SKM-1 (cell line): ENCODE measurements at regions not wholly inside any gene's neighbourhood (a gene's known extent, or its start where the extent isn't known, plus 50 kb on each side); places are given as distances from the start of the nearest gene placed in this dataset.
"Not testable (repeated sequence)": the region's sequence is repeated elsewhere in the genome, so short reads cannot be mapped to it uniquely, and the experiment has no call there.

ENCODE experiments used
- DNase-seq: peaks from one replicate; lab custom pipeline; 2025; ENCODE audit not compliant: unreplicated experiment; lab: John Stamatoyannopoulos, UW

DNA sequence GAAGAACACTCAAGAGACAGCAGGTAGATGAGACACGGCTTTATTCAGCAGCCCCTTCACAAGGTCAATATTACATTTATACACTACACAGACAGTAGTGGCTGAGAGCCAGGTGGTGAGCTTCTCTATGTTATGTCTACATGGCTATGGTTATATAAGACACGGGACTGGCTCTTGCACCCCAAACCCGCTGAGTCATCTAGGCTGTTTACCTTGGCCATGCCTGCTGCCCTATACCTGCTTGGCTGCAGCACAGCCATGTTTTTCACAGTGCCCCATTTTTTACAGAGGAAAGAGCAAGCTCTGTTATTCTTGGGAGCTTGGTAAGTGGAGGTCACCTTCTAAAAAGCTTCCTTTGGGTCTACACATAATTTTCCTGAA is 231.6 kb downstream of the IGSF11 start:
- no peak for DNase-seq

DNA sequence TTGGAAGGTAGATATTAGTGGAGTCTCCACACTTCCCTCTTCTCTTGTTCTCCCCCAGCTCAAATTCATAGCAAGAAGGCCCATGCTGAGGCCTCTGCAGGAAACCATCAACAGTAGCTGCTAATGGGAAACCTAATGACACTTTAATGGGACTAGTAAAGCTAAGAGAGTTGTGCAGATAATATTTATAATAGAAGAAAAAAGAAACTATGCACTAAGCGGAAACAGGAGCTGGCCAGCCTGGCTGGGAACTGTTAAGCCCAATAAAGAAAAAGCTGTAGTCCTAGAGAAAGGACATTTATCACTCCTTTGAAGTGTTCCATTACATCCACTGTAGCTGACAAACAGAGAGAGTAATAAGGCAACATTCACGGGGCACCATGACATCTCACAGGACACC is 229.6 kb downstream of the IGSF11 start:
- DNase-seq, result no peak

DNA sequence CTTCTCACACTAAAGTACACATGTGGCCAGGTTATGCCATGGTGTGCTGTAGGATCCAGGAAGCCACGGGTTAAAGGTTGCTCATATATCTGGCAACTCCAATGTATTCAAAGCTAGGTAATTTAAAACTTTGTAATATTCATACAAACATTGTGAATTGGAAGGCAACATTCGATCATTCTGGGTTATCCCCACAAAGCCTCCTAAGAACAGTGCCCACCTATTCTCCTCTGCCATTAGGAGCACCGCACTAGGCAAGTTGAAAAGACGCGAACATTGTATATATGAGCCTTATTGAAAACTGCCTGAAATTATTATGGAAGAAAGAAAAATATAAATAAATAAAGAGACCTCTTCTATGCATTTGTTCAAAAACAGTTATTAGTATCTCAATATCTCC is 228.2 kb downstream of the IGSF11 start:
- no peak for DNase-seq

DNA sequence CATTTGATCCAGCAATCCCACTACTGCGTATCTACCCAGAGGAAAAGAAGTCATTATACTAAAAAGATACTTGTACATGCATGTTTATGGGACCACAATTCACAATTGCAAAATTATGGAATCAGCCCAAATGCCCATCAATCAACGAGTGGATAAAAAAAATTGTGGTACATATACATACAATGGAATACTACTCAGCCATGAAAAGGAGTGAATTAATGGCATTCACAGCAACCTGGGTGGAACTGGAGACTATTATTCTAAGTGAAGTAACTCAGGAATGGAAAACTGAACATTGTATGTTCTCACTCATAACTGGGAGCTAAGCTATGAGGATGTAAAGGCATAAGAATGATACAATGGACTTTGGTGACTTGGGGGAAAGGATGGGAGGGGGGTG is 227.3 kb downstream of the IGSF11 start:
- not testable (repeated sequence) for DNase-seq

DNA sequence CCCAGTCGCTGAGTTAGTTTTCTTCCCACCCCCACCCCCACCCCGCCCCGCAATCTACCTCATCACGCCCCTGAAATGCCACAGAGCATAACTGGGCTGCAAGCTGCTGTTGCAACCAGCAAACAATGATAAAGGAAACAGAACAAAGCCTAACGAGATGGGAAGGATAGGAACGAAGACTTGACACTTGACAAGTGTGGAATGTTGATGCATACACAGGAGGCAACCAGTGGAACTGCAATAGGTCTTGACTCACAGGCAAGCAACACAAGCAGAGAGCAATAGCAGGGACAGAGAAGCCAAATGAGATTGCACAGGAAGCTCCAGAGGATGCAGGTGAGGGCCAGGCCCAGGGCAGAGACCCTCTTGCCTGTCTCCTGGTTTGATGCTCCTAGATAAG is 225.9 kb downstream of the IGSF11 start:
- no peak for DNase-seq

DNA sequence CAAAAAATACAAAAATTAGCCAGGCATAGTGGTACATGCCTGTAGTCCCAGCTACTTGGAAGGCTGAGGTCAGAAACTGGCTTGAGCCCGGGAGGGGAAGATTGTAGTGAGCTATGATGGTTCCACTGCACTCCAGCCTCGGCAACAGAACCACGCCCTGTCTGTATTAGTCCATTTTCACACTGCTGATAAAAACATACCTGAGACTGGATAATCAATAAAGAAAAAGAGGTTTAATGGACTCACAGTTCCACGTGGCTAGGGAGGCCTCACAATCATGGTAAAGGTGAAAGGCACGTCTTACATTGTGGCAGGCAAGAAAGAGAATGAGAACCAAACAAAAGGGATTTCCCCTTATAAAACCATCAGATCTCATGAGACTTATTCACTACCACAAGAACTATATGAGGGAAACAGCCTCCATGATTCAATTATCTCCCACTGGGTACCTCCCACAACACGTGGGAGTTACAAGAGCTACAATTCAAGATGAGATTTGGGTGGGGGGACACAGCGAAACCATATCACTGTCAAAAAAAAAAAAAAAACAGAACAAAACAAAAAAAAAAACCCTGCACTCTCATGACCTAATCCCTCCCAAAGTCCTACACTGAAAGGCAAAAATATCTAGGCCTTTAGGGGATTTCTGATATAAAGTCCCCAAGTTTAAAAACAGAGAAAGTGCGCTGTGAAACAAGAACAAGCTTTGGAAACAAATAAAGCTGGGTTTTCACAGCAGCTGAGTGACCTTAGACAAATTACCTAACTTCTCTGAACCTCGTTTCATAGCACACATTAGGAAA is 224.7 kb downstream of the IGSF11 start:
- no peak for DNase-seq

DNA sequence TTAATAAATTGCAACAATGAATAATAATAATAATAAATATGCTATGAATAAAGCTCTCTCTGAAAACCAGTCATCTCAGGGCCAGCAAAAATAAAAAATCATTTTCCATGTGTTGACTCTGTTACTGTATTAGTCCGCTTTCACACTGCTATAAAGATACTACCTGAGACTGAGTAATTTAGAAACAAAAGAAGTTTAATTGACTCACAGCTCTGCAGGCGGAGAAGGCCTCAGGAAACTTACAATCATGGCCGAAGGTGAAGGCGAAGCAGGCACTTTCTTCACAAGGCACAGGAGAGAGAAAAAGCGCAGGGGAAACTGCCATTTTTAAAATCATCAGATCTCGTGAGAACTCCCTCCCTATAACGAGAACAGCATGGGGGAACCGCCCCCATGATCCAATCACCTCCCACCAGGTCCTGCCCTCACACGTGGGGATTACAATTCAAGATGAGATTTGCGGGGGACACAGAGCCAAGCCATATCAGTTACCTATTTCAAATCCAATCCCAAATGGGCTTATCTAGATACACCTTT is 224.1 kb downstream of the IGSF11 start:
- DNase-seq, result no peak

DNA sequence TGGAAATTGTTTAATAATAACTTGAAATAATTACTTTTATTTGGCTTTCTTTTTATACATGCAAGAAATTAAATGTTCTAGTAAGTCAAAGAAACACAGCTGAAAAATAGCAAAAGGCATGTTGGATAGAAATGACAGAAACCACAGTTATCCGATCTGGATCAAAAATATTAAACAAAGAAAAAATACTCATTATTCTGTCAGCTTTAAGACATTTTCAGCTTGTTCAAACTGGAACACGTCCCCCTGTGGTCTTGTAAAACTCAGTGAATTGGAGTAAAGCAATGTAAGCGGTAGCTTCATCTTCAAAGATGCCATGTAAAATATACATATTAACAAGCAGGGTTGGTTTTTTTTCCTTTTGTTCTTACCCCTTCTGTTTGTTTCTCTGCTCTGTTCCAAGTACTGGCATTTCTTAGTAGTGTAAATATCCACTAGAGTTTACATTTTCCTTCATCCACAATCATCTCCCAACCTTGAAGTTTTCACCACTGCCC is 223.4 kb downstream of the IGSF11 start:
- DNase-seq, result no peak

DNA sequence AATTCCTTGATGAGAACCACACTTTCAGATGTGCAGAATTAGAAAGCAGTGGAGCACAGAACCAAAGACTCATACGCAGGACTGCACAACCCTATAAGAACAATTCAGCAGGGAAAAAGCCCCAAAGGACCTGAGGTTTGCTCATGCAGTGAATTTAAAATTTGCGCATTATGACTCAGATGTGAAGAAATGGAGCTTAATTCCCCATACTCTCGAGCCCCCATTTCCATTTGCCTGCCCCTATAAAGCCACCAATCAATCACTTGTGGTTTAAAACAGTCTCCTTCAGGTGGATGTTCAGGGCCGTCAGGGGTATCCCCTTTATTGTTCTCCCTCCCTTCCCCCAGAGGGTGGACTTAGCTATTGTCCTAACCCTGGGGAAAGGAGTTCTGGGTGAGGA is 221.2 kb downstream of the IGSF11 start:
- no peak for DNase-seq

DNA sequence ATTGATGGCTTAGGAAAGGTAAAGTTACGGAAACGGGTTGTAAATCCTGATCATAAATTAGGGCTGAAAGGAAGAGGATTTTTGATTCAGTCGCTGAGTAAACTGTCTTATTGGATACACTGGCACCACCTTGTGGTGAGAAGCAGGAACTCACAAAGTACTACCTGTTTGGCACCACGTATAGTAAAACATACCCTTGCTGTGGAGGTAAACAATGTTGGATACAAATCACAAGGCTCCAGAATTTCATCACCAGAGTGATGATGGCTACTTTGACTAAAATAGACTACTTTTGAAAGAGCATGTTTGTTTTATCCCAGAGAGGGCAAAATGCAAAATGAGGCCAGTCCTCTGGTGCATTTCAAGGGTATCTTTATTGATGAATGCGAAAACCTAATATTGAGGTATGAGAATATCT is 216.9 kb downstream of the IGSF11 start:
- peak; percentile 51 for DNase-seq

DNA sequence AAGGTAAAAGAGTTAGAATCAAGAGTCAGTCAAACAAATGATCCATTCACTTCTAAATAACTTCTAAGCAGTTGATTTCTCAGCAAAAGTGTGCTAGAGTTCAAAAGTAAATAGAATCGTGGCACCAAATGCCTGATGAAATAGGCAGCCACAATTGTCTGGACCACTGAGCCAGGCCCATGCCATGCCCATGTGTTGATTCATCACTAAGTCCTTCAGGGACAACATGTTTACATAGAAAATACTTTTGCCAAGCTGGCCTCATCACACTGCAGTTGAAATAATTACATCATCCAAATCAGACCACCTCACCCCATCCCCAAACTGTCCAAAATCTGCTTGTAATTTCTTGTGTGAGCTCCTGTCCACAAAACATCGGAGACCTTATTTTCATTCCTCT is 216.3 kb downstream of the IGSF11 start:
- no peak for DNase-seq

DNA sequence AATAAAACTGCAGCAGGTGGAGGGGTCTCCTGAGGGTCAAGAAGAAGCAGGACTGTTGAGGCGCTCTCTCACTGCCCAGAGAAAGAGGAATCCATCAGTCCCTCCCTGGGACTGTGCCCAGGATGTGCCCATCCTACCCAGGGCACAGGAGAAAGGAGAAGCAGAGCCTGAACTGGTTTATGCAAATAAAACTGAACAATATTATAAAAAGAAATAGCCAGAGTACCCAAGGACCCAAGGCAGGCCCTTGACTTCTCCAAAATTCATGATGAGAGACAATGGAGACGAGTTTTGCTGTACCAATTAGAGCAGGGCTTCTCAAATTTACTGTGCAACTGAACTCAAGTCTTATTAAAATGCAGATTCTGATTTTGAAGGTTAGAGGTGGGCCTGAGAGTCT is 211.0 kb downstream of the IGSF11 start:
- DNase-seq, result no peak

DNA sequence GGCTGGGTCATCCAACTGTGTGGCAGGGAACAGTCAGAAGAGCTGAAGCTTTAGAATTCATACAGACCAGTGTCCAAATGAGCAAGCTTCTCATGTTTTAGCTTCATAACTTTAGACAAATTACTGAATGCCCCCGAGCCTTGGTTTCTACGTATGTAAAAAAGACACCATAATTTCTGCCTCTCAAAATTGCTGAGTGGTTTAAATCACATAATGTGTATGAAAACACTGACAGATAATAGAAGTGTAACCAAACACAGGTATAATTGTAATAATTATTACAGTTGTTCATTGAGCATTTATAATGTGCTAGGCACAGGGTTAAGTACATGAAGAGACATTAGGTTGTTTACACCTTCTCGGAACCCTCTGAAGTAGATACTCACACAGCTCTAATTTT is 207.2 kb downstream of the IGSF11 start:
- no peak for DNase-seq

DNA sequence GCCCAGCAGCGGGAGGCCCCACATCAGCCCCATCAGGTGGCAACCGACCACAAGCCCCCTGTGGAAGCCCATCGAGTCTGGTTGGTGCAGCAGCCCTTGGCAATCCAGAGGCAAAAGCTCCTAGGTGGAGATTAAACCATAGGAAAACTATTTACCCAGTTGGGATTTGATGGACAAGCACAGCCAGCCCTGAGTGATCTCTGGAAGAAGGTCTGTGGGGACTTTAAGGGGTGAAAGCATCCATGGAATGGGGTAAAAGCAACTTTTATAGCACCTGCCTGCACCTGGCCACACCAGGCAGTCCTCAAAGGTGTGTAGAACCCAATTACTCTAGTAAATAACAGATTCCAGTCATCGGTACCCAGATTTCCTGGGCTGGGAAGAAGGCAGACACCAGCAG is 206.3 kb downstream of the IGSF11 start:
- DNase-seq, result no peak

DNA sequence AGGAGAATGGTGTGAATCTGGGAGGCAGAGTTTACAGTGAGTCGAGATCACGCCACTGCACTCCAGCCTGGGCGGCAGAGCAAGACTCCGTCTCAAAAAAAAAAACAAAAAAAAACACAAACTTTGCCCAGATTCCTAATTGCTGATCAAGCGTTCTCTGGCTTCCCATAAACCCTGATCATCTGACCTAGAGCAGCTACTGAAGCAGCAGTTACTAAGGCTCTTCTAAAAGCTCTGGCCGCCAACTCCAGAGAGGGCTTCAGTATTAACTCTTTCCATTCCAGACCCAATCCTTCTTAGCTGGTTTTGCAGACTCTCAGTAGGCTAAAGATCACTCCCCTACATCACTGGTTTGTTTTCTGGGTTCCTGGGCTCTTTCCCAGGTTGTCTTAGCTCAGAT is 201.6 kb downstream of the IGSF11 start:
- DNase-seq, result no peak

DNA sequence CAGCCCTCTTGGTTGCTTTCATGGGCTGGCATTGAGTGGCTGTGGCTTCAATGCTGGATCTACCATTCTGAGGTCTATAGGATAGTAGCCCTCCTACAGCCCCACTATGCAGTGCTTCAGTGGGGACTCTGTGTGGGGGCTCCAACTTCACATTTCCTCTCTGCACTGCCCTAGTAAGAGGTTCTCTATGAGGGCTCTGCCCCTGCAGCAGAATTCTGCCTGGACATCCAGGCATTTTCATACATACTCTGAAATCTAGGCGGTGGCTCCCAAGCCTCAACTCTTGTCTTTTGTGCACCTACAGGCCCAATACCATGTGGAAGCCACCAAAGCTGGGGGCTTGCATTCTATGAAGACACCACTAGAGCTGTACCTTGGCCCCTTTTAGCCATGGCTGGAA is 195.8 kb downstream of the IGSF11 start:
- DNase-seq, result no peak

DNA sequence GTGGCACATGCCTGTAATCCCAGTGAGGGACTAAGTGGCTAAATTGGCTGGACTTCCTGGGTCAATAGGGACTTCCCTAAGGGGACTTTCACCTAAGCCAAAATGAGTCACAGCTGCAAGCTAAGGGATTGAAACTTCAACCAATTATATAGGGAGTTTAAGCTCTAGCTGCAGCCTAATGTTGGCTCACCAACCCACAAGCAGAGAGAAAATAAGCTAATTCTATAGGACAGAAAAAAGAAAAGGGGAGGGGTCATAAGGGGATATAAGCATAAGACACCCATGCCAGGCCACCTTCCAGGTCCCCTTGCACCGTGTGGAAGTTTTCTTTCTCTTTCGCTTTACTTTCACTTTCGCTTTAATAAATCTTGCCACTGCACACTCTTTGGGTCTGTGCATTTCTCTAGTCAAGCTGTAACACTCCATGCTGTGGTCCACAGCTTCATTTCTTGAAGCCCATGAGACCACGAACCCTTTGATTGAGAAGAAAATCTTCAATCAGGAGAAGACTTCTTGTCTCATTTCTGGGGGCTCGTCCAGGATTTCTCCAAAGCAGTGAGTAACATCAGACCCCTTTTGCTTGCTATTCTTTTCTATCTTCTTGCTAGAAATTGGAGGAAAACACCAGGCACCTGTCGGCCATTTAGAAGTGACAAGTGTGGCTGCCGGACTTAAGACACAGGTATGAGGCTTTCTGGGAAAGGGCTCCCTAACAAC is 192.3 kb downstream of the IGSF11 start:
- no peak for DNase-seq

DNA sequence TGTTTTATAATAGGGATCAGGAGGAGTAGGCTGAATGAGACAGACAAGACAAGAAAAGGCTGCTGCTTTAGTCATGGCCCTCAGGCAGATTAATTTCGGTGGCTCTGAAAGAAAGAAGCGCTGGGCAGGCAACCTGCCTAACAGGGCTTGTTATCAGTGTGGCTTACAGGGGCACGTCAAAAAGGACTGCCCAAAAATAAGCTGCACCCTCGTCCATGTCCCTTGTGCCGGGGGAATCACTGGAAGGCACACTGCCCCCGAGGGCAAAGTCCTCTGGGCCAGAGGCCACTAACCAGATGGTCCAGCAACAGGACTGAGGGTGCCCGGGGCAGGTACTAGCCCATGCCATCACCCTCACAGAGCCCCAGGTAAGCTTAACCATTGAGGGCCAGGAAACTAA is 188.5 kb downstream of the IGSF11 start:
- no peak for DNase-seq
